ENCODE measurements at regions not wholly inside any gene's neighbourhood (a gene's known extent, or its start where the extent isn't known, plus 50 kb on each side); places are given as distances from the start of the nearest gene placed in this dataset.

DNA sequence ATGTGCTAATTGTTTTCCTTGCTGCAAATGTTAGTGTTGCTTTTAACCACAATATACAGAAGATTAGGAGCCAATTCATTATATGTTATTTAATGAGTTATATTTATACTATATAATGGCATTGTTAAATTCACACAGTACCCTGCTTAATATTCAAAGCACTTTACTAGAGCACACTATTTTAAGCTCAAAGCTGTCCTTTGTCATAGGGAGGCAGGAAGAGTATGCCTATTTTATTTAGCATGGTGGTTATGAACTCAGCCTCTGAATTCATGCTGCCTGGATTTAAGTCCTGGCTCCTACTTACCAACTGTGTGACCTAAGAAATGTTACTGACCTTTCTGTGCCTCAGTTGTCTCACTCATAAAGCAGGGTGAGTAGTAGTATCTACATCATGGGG is 80.5 kb downstream of the FASTKD2 start:
- no peak for DNase-seq

GRCh38 chr2:206846331-206846730 is 80.9 kb downstream of the FASTKD2 start:
- no peak for DNase-seq

DNA sequence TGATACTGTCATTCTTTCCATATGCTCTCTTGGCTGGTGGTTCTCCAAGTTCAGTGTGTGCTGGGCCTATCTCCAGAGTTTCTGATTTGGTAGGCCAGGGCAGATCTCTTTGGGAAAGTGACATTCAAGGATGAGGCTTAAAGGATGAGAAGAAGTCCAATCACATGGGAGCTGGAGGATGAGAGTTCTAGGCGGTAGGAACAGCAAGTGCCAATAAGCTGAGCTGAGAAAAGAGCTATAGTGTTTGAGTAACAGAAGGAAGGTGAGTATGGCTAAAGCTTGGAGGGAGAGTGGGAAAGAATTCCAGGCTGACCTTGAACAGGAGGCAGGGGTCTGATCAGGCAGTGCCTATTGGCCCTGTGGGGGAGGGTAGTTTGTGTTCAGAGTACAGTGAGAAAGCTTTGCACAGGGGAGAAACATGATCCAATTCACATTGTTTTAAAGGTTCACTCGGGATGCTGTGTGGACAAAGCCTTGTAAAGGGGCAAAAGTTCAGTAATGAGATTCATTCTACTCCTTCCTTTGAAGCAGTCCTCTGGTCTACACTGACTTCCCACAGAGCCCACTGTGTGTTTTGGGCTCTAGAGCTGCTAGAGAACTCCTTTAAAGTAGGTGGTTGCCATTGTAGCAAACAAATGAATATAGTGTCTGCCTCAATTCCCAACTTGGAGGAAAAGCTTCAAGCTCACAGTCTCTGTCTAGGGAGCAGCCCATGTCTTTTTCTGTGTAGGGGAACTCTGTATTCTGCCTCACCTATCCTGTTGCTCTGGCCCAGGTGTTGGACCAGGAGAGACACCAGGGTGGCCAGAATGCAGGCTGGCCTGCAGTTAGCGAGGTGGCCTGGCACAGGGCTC is 81.8 kb downstream of the FASTKD2 start:
- peak; percentile 9 for DNase-seq

DNA sequence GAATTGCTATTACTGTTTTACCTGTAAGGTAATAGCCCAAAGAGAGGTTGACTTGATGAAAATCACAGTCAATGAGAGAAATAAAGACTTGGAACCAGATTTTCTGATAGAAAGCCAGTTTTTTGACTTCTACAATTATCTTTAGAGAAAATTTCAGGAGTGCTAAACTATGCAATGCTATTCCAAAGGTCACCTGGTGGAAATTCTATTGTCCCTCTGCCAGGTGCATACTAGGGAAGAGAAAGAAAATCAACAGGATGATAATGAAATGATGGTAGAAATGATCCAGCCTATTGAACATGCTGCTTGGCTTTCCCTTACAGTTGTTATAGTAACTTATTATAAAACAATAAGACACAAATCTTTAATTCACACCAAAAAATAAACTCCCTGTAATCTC is 85.0 kb downstream of the FASTKD2 start:
- no peak for DNase-seq

- DNase-seq = no peak
Observed at GRCh38 chr2:206851521-206851920, 86.1 kb downstream of the FASTKD2 start.

- no peak for DNase-seq
Observed at GRCh38 chr2:206853915-206854314, 85.4 kb upstream of the CPO start.

DNA sequence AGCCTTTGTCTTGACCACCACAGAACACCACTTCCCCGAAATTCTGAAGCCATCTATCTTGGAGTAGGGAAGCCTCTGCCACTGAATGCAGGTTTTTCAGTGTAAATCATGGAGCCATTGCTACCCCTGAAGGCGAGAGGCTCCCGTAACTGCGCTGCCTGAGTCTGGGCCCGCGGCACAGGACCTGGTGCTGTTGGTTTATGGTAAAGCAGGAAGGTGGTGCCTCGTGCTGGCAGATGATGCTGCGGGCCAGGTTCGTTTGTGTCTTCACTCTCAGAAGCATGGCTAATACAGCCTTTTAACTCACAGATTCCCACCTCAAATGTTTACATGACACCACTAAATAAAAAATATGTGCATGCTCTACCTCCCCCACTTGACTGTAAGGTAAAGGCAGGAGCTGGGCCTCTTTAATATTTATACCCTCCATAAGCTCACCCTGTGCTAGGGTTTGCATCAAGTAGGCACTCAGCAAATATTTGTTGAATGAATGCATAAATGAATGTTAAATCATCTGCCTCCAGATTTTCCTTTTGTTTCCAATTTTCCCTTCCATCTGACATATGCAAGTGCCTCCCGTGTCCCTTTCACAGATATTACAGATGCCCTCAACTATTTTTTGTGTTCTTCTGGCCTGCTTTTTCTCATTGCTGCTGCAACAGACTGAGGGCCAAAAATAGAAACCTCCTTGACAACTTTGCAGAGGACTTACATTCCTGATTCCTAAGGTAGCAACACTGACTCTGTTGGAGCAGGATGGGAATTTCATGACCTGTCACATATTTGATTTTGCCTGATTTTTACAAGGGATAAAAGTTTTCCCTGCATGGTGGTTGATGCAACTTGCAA is 83.5 kb upstream of the CPO start:
- DNase-seq = no peak

DNA sequence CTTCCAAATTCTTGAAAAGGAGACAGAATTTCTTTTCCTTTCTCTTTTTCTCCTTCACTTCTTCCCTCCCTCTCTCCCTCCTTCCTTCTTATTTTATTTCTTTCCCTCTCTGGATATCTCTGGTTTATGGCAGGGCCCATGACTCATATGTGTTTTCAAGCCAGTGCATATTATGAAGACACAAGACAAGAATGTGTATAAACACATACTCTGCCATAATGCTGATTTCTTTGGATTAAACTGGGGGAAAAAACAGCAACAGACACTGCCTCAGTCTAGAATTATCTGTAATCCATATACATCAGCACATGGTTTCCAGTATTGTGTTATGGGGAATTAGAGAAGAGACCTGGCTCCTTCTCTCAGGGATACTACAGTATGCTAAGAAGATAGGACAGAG is 82.8 kb upstream of the CPO start:
- DNase-seq = no peak

DNA sequence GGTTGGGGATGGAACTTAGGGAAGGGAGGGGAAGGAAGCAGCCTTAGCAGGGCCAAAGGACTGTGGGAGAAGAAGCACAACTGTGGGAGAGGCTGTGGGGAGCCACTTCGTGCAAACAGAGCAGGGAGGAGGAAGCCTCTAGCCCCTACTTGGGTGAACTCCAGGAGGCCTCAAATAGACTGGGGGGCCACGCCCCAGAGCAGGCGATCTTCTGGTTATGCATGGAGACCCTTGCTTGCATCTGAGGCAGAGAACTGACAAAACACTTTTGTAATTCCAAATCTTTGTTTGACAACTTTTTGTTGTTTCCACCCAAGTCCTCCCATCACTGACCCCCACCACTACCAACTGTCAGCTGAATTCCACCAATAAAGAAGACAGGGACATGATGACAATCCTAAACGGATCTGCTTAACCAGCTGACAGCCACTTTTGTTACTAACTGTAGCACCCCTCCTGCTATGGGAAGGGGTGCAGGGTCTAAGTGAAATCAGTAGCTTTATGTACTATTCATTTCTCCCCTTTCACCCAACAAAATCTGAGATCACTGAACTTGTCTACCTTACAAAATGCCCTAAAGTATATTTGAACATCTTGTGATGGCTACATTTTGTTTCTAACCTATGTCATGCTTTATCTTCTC is 80.5 kb upstream of the CPO start:
- DNase-seq = no peak

- DNase-seq = no peak
Observed at GRCh38 chr2:206859330-206859739, 80.0 kb upstream of the CPO start.

GRCh38 chr2:206863196-206863595 is 76.1 kb upstream of the CPO start:
- DNase-seq = no peak

DNA sequence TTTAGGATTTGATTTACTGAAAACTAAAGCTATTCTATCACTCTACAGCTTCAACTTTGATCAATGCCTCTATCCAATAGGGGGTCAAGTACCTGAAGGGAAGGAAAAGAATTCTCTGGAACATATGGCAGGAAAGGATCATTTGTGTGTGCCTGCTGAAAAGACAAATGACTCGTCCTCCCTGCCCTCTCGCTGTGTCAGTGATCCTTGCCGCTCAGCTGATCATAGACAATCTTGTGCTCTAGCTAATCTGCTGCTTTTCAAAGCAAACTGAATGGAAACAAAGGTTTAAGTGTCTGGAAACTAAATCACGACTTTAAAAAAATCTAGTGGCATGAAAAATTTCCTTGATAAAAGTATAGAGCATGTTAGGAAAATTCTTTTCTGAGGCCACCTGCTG is 75.6 kb upstream of the CPO start:
- DNase-seq = peak; percentile 23

- no peak for DNase-seq
Observed at GRCh38 chr2:206867006-206867405, 72.3 kb upstream of the CPO start.

DNA sequence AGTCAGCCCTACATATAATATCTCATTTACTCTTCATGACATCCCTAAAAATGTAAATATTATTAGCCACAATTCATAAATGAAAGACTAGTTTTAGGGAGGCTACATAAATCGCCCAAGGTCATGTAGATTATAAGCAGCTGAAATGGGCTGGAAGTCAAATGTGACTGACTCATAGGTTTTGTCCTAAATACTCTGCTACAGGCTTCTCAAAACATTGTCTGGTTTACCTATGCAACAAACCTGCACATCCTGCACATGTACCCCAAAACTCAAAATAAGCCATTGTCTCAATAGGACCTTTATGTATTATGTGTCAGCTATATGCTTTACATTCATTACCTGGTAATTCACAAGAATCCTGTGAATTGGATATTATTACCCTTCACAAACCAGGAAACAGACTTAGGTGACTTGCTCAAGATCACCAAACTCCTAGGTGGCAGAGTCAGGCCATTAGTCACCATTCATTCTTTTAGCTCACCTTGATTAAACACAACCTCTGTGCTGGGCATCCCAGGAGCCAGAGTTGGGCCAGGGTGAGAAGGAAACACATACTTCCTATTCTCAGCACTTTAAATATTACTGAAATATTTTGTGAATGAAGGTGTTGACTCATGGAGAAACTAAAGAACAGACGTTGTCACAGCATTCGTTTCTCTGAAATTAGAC is 69.4 kb upstream of the CPO start:
- no peak for DNase-seq

DNA sequence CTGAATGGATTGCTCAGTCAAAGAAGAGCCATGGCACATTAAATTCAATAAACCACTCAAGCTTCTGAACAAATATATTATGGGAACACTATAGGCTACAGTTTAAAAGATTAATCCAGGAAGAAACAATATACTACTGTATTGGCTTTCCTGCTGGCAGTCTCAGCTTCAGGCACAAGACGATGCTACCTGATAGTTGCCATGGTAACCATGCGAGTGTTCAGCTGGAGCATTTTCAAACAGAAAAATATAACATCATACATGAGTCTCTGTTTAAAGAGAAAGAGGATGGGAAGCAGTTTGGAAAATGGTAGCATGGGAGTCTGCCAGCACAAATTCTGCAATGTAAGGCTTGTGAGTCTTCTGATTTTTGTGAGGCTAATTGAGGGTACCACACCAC is 65.9 kb upstream of the CPO start:
- DNase-seq = no peak

- no peak for DNase-seq
Observed at GRCh38 chr2:206875701-206876100, 63.6 kb upstream of the CPO start.

DNA sequence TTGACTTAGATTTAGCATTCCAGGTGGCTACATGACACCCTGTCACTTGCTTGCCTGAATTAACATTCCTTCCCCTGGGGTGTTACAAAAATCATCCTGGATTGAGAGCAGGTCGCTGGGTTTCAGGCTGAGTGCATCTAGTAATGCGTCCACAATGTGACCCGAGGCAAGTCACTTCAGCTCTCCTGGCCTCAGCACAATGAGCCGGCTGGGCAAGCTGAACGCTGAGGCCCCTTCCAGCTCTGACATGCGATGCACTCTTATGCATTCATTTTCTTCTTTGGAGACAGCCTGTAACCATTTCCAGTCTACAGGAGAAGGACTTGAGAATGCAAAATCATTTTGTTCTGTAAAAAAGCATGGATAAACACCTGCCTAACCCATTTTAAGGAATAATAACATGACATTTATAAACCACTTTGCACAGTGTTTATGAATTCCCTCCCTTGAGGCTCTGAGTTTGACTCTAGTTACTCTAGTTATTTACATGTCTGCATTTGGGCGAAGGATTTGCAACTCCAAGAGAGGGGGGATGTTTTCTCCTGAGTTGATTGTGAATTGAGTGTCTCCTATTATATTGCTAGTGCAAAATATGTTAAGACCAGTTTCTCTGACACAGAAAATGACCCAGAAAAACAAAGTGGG is 63.0 kb upstream of the CPO start:
- no peak for DNase-seq

DNA sequence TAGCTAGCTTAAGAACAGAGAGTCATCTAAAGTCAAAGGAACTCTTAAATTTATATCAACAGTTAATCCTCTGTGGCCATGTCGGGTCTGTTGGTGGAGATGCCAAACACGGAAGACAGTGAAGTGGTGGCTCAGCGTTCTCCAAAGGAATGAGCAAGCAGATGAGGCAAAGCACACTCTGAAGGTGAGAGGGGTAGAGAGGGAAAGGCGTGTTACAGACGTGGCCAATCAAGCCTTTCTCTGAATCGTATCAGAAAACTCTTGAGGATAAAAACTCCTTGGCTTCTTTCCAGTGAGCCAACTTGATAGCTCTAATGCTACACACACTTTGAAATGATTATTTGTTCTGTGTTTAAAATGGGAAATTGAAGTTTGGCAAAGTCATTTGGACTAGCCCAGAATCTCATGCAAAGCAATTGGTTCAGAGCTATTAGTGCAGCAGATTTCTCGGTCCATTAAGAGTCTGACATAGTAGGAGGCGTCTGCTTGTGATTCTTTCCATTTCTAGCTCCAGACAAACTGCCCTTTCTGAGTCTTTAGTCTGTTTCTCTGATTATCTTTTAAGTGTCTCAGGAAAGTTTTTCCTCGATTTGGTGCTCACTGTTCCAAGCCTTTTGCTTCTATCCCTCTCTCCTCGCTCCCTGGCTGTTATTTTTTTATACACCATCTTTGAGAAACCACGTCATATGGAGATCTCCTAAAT is 57.5 kb upstream of the CPO start:
- DNase-seq = no peak

- DNase-seq = no peak
Observed at GRCh38 chr2:206886696-206887095, 52.6 kb upstream of the CPO start.

- no peak for DNase-seq
Observed at GRCh38 chr2:206887745-206888144, 51.6 kb upstream of the CPO start.
